HepG2 (cell line): ENCODE measurements at regions not wholly inside any gene's neighbourhood (a gene's known extent, or its start where the extent isn't known, plus 50 kb on each side); places are given as distances from the start of the nearest gene placed in this dataset.

ENCODE experiments used
- ATAC-seq: fragments of 200-7000 bp; cut with Tn5 transposase; 3 replicates; pipeline ENCODE4 v1.9.1; 2020; ENCODE audit warnings: mild to moderate bottlenecking, moderate library complexity
- BruUV-seq: library from RNA; stranded (reverse); fragments of 400-500 nt; replicated peaks from 2 replicates; lab custom pipeline; 2021; lab: Mats Ljungman, UMichigan
- CTCF ChIA-PET: fragments of 300-600 bp; formaldehyde crosslinking; extraction: SDS; loops from one replicate; lab custom pipeline; 2021; ENCODE audit warnings: low total read pairs, inconsistent platforms, low intra/inter-chr PET ratio; lab: Yijun Ruan, JAX
- POLR2A ChIA-PET: fragments of 350-600 bp; sonication (Branson Sonifier 250); formaldehyde crosslinking; loops from one replicate; lab custom pipeline; 2020; ENCODE audit warnings: antibody characterized with exemption, inconsistent platforms; lab: Yijun Ruan, JAX
- DNase-seq: peaks from one replicate; pipeline ENCODE4 v3.0.0-alpha.2; 2015; ENCODE audit warnings: low spot score
- FAIRE-seq: peaks from 3 replicates; lab custom pipeline; 2011; peaks lifted over from hg19 to GRCh38; lab: Jason Lieb, UNC
- H2AFZ ChIP-seq: one replicate; pipeline ENCODE4 v1.6.1; 2011; ENCODE audit warnings: low read length, inconsistent platforms
- H3K27ac ChIP-seq: fragments of 300-600 bp; 3 replicates; pipeline ENCODE4 v1.8.0; 2011; ENCODE audit warnings: mixed run types, mild to moderate bottlenecking, mixed read lengths, low read length, inconsistent platforms; ENCODE audit not compliant: insufficient read depth; ENCODE audit errors: extremely low read length
- H3K27me3 ChIP-seq, 2 experiments: fragments of 200-600 bp in 1 of 2; 2 replicates in 1 of 2; 3 replicates in 1 of 2; pipeline versions ENCODE4 v1.6.0 to v1.8.0; 2011; ENCODE audit warnings: low read length in 2 of 2, mild to moderate bottlenecking in 2 of 2, moderate library complexity in 2 of 2, inconsistent platforms in 1 of 2; ENCODE audit not compliant: insufficient read depth in 2 of 2, control insufficient read depth in 1 of 2
- H3K36me3 ChIP-seq, 2 experiments: fragments of 200-600 bp in 1 of 2; replicated peaks in 1 of 2; 2 replicates in 1 of 2; 3 replicates in 1 of 2; pipeline versions ENCODE4 v1.5.1 to v1.8.0; 2011; ENCODE audit warnings: low read length in 2 of 2, inconsistent platforms in 1 of 2; ENCODE audit not compliant: insufficient read depth in 2 of 2, control insufficient read depth in 1 of 2
- H3K4me1 ChIP-seq: 2 replicates; pipeline ENCODE4 v1.5.1; 2012; ENCODE audit warnings: low read length, inconsistent platforms; ENCODE audit not compliant: insufficient read depth
- H3K4me2 ChIP-seq: 2 replicates; pipeline ENCODE4 v1.6.0; 2011; ENCODE audit warnings: low read depth, low read length, inconsistent platforms
- H3K4me3 ChIP-seq, 3 experiments: fragments of 200-600 bp in 1 of 3; sonication (generic), shearing (Covaris generic) in 1 of 3; replicated peaks in 1 of 3; 2 replicates each; pipeline ENCODE4 v1.5.1; 2011 to 2016; ENCODE audit warnings: low read length in 3 of 3, inconsistent platforms in 2 of 3, low read depth in 2 of 3, mild to moderate bottlenecking in 2 of 3, control low read depth in 1 of 3, mixed read lengths in 1 of 3; ENCODE audit not compliant: insufficient read depth in 1 of 3
- H3K79me2 ChIP-seq: one replicate; pipeline ENCODE4 v1.6.1; 2011; ENCODE audit warnings: low read length, inconsistent platforms; ENCODE audit not compliant: insufficient read depth
- H3K9ac ChIP-seq: 2 replicates; pipeline ENCODE4 v1.6.0; 2011; ENCODE audit warnings: mild to moderate bottlenecking, low read depth, low read length, inconsistent platforms; ENCODE audit not compliant: insufficient read depth
- H3K9me3 ChIP-seq: 2 replicates; pipeline ENCODE4 v1.5.1; 2012; ENCODE audit warnings: mild to moderate bottlenecking, low read length
- H4K20me1 ChIP-seq: 2 replicates; pipeline ENCODE4 v1.6.0; 2011; ENCODE audit warnings: inconsistent platforms, mild to moderate bottlenecking, low read length, moderate library complexity; ENCODE audit not compliant: insufficient read depth
- NFIB ChIP-seq: sonication (generic); formaldehyde crosslinking; IDR thresholded peaks from 2 replicates; pipeline ENCODE4 v1.9.0; 2021; ENCODE audit warnings: missing genetic modification reagents, mild to moderate bottlenecking, borderline replicate concordance
- NFYB ChIP-seq: sonication (generic); formaldehyde crosslinking; IDR thresholded peaks from 2 replicates; pipeline ENCODE4 v1.4.0; 2020; ENCODE audit warnings: missing genetic modification reagents
- SMAD1 ChIP-seq: sonication (generic); formaldehyde crosslinking; IDR thresholded peaks from 2 replicates; pipeline ENCODE4 v1.4.0; 2020; ENCODE audit warnings: missing genetic modification reagents, low read depth, mild to moderate bottlenecking, borderline replicate concordance
- ZNF496 ChIP-seq: sonication (generic); formaldehyde crosslinking; IDR thresholded peaks from 2 replicates; pipeline ENCODE4 v1.8.1; 2023; ENCODE audit warnings: mild to moderate bottlenecking, moderate library complexity, missing genetic modification reagents; ENCODE audit not compliant: insufficient replicate concordance
- ZNF883 ChIP-seq: sonication (generic); formaldehyde crosslinking; IDR thresholded peaks from 2 replicates; pipeline ENCODE4 v1.5.1; 2020; ENCODE audit warnings: mild to moderate bottlenecking, missing genetic modification reagents; ENCODE audit errors: not compliant biosample characterization
- WGBS: methylation state at CpG from one replicate; pipeline ENCODE4 v1.1.6; 2017; ENCODE audit warnings: low lambda C conversion rate; 5-methylcytosine and 5-hydroxymethylcytosine counted together
- in situ Hi-C: cut with HindIII; loops from 2 replicates; pipeline ENCODE4 v1.10.0; 2017; ENCODE audit warnings: low pct_unique_long_range_greater_than_20kb; ENCODE audit not compliant: extremely low pct_ligation_motif_present
- intact Hi-C: fragments of 100-400 bp; cut with micrococcal nuclease; formaldehyde crosslinking; loops from one replicate; pipeline ENCODE4 v1.10.0; 2022; ENCODE audit not compliant: unreplicated experiment
- TF ChIP-seq, protein P1 (sequence below): IDR thresholded peaks from 2 replicates; pipeline ENCODE4 v1.6.1; 2016; ENCODE audit warnings: missing genetic modification reagents, missing compliant biosample characterization
- TF ChIP-seq, protein P2 (sequence below): sonication (generic); formaldehyde crosslinking; IDR thresholded peaks from 2 replicates; pipeline ENCODE4 v1.4.0; 2020; ENCODE audit warnings: missing genetic modification reagents

DNA sequence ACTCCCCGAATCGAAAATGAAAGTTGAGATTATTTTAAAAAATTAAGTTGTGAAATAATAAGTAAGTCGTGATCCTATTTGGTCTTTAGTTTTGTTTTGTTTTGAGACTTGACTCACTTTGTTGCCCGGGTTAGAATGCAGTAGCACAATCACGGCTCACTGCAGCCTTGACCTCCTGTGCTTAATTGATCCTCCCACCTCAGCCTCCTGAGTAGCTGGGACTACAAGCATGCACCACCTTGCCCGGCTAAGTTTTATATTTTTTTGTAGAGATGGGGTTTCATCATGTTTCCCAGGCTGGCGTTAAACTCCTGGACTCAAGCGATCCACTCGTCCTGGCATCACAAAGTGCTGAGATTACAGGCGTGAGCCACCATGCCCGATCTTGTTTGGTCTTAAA lies 326.2 kb downstream of the MYCN start:
- POLR2A ChIA-PET, result no interaction called here
- H3K4me2 ChIP-seq, result no peak overlapping the region
- no peaks in the 10 kb centered on the region for H3K27me3 ChIP-seq
- no peaks in the 10 kb centered on the region for H3K4me1 ChIP-seq
- no TSS peak for BruUV-seq
- intact Hi-C loops, result no loop called here
- no peak overlapping the region for H3K27ac ChIP-seq
- no peak overlapping the region for H3K9ac ChIP-seq
- H3K36me3 ChIP-seq, result no peaks in the 10 kb centered on the region
- H3K9me3 ChIP-seq, result no peaks in the 10 kb centered on the region
- CTCF ChIA-PET, result no interaction called here
- no peaks in the 10 kb centered on the region for H3K79me2 ChIP-seq
- WGBS, result 58% methylated on average over 11 of the region's 11 CpGs
- DNase-seq (no peak), FAIRE-seq (no peak), ATAC-seq (no peak)
- no peak overlapping the region for H3K4me3 ChIP-seq
- no peak overlapping the region for H2AFZ ChIP-seq
- no peak for TF ChIP-seq NFIB (CRISPR knock-in tag)
- no peak for TF ChIP-seq ZNF496
- TF ChIP-seq, protein P1, sequence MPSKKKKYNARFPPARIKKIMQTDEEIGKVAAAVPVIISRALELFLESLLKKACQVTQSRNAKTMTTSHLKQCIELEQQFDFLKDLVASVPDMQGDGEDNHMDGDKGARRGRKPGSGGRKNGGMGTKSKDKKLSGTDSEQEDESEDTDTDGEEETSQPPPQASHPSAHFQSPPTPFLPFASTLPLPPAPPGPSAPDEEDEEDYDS (CRISPR knock-in tag), result no peak
- TF ChIP-seq, protein P2, sequence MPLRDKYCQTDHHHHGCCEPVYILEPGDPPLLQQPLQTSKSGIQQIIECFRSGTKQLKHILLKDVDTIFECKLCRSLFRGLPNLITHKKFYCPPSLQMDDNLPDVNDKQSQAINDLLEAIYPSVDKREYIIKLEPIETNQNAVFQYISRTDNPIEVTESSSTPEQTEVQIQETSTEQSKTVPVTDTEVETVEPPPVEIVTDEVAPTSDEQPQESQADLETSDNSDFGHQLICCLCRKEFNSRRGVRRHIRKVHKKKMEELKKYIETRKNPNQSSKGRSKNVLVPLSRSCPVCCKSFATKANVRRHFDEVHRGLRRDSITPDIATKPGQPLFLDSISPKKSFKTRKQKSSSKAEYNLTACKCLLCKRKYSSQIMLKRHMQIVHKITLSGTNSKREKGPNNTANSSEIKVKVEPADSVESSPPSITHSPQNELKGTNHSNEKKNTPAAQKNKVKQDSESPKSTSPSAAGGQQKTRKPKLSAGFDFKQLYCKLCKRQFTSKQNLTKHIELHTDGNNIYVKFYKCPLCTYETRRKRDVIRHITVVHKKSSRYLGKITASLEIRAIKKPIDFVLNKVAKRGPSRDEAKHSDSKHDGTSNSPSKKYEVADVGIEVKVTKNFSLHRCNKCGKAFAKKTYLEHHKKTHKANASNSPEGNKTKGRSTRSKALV (CRISPR knock-in tag), result no peak
- no peak for TF ChIP-seq ZNF883 (CRISPR knock-in tag)
- no peak for TF ChIP-seq NFYB (CRISPR knock-in tag)
- no peak for TF ChIP-seq SMAD1 (CRISPR knock-in tag)
- in situ Hi-C loops, result no loop called here
- no peaks in the 10 kb centered on the region for H4K20me1 ChIP-seq
